ENCODE measurements at regions not wholly inside any gene's neighbourhood (a gene's known extent, or its start where the extent isn't known, plus 50 kb on each side); places are given as distances from the start of the nearest gene placed in this dataset.
A peak's percentile ranks its signal among the peaks of the same experiment; 100 is the strongest.
"Not testable (repeated sequence)": the region's sequence is repeated elsewhere in the genome, so short reads cannot be mapped to it uniquely, and the experiment has no call there.

DNA sequence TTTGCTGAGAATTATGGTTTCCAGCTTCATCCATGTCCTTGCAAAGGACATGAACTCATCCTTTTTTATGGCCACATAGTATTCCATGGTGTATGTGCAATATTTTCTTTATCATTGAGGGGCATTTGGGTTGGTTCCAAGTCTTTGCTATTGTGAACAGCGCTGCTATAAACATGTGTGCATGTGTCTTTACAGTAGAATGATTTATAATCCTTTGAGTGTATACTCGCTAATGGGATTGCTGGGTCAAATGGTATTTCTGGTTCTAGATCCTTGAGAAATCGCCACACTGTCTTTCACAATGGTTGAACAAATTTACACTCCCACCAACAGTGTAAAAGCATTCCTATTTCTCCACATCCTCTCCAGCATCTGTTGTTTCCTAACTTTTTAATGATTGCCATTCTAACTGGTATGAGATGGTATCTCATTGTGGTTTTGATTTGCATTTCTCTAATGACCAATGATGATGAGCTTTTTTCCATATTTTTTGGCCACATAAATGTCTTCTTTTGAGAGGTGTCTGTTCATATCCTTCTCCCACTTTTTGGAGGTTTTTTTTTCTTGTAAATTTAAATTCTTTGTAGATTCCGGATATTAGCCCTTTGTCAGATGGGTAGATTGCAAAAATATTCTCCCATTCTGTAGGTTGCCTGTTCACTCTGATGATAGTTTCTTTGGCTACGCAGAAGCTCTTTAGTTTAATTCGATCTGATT lies 180.1 kb downstream of the PLPPR4 start:
- not testable (repeated sequence) for DNase-seq

DNA sequence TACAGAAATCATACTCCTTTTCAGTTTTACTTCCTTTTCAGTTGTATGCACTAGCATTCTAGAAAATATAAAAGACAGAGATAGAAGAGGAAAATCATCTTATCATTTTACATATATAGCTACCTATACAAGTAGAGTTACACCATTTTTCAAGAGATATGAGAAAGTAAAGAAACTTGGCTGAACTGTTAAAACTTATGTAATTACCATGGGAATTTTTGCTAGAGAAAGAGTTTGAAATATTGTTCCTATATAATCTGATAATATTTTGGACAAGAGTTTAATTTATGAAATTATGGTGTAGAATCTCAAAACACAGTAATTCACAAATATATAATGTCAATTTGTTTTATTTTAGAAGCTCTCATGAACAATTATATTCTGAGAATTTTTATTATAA lies 180.8 kb downstream of the PLPPR4 start:
- DNase-seq = no peak

DNA sequence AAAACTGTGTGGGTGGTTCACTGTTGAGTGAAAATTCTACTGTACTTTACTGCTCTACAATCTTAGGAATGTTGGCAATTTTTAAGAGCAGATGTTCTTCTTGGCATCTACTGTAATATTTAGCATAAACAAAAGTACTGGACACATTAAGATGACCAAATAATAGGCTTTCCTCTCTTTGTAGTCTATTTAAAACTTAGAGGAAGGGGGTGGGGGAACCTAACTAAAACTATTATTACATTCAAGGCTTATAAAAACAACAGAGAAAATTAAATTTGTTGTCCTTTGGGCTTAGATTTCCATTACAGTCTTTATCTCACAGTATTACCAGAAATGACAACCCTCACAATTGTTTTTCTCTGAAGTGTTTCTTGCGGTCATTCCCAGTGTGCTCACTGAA lies 181.2 kb downstream of the PLPPR4 start:
- no peak for DNase-seq

DNA sequence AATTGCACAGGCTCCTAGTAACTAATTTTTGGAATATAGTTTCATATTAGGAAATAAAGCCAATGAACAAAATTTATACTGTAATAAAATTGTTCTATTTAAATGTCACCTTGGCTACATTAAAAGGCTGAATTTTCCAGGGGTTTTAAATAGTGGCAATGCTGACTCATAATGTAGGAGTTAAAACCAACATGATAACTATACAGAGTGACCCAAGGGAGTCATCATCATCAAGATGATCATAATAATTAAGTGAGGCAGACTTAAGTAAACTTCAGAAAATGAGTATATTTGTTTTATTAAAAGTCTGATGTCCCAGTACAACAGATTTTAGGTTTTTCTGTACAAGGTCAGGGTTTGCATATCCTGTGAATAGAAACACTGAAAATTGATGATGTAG lies 183.4 kb downstream of the PLPPR4 start:
- no peak for DNase-seq

DNA sequence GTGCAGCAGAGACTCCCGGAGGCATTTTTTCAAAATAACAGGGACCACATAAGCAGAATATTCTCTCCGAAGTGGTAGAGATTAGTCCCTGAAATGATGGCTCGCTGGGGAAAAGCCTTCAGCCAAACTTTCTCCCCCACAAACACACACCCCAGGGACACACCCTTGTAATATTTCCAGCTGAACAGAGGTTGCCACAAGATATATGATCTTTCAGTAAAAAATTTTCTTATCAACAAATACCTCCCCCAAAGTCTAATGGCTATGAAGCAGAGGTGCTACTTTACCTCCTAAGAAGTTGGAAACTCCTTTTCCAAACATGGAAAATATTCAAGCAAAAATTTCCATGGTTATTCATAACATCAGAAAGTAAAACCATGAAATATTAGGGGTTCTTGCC lies 190.2 kb upstream of the PALMD start:
- no peak for DNase-seq

DNA sequence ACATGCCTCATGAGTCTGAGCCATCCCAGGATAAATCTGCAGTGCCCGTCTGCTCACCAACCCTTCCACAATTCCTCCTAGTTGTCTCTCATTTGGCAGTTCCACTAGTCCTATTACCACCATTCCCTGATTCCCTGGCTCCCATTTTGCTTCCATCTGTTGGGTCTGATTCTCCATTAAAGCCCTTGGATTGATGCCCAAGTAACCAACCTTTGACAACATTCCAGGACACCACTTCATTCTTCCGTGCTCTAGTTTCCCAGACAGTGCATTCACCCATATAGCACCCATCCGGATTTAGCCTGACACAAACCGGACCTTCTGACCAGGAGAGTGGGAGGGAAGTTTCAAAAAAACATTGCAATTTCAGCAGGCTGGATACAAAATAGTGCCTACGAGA lies 189.4 kb upstream of the PALMD start:
- DNase-seq = no peak

DNA sequence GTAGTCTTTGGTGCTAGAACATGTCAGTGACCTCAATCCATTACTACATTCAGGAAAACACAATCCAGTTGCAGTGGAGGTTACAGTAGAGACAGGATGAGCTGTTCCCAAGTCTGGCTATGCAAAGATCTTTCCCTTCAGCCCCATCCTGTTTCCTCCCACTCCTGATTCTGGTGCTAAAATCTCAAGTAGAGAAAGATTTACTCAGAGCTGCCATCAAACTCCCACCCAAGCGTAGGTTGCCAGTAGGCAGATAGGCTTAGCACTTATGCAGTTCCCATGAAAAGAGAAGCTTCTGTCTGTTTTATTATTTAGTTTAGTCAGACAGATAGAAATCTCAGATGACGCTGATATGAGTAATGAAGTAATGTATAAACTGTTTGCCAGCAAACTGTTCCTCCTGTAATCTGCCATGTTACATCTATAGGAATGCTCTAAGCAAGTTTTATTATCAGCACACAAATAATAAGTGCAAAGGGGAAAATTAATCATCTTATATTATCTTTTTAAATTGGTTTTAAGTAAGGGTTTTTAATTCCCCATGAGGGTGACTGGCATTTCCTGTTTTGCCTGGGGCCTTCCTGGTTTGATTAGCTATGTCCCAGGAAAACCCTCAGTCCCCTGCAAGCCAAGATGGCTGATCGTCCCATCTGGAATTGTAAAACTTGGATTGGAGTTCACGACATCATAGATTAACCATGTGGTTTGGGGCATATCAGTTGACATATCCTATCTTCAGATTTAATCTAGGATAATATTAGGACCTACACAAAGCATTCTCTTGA lies 188.3 kb upstream of the PALMD start:
- DNase-seq = no peak

DNA sequence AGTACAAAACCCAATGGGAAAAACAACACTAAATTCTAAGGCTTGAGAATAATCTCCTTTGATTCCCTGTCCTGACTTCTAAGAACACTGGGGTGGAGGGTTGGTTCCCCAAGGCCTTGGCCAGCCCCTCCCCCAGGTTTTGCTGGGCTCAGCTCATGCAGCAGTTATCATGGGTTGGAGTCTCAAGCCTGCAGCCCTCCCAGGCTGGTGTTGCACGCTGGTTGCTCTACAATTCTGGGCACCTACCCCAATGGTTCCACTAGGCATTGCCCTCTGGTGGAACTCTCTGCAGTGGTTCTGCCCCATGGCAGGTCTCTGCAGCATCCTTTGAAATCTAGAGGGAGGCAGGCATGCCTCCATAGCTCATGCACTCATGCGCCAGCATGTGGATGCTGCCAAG lies 184.4 kb upstream of the PALMD start:
- no peak for DNase-seq

DNA sequence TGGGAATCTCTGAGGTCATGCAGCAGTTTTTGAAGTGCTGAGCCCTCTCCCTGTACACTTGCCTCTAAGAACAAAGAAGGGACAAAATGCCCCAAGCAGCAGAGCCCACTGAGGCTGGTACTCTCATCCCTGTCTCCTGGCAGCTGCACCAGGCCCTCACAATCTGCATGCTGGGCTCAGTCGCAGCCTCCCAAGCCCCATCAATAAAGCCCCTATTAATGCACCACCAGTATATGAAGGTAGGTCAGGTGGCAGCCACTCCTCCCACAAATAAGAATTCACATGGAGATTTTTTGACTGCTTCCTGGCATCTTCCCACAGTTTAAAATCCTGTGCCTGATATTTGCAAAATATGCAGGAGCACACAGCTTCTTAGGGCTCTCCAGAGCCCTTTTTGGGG lies 181.2 kb upstream of the PALMD start:
- DNase-seq = no peak

DNA sequence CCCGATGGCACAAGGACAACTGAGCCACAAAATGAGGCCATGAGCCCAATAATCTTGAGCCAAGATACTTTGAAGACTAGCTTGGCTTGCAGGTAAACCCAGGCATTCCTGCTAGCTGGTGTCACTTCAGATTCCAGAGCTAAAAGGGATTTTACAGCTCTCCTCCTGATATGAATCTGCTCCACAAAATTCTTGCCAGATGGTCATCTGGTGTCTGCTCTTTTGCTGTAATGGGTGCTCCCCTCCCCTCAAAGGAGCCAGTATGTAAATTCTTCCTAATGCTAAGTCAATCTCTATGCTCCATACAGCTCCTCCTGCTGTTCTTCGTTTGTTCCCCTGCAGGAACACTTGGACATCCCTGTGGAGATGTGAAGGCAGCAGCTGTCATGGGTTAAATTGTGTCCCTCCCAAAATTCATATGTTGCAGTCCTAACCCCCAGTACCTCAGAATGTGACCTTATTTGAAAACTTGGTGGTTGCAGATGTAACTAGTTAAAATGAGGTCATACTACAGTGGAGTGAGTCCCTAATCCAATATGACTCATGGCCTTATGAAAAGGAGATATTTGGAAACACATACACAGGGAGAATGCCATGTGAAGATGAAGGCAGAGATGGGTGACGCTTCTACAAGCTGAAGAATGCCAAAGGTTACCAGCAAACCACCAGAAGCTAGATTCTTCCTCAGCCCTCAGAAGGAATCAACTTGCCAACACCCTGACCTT lies 180.6 kb upstream of the PALMD start:
- no peak for DNase-seq

DNA sequence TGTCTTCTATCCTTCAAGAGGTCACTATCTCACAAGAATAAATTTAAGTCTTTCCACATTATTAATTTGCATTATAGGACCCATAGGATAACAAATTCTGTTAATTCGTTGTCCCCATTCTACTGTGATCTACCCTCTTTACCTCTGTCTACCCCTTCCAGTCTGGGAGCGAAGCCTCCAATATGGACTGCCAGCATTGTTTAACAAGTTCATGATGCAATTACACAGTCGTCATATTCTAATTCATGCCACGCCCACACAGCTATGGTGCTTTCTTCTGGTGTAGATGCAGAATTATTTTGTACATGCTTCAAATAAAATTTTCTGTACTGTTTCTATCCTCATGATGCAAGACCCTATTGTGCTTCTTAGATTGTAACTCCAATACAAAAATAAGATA lies 178.3 kb upstream of the PALMD start:
- DNase-seq = no peak

DNA sequence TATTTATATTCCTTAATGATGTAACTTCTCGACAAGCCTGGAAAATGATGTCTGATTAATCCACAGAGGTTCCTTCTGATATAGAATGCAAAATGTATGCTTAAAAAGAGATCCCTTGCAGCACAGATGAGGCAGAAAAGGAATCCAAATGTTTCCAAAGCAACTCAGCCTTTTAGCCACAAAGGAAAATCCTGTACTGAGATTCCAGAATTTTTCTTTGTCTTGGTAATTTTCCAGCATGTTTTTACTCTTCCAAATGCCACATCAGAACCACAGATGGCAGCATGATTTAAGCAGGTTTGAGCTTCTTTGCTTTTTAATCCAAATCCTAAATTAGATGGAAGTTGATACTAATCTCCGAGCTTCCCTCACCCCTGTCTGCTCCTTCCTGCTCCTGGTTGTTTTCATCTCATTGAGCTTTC lies 176.4 kb upstream of the PALMD start:
- no peak for DNase-seq

DNA sequence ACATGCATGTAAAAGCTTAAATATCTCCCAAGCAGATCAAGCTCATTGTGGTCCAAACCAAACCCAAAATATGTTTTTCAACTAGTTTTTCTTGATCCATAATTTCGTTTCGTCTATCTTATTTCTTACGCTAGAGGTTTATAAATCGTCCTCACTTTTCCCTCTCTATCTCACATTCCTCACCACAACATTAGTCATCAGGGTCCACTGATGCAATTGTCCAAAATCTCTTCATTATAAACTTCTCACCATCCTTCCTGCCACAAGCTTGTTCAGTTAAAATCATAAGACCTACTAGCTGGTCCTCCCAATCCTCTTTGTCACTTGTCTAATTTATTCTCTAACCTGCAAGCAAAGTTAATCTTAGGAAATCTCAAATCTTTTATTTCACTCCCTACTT lies 173.0 kb upstream of the PALMD start:
- no peak for DNase-seq

DNA sequence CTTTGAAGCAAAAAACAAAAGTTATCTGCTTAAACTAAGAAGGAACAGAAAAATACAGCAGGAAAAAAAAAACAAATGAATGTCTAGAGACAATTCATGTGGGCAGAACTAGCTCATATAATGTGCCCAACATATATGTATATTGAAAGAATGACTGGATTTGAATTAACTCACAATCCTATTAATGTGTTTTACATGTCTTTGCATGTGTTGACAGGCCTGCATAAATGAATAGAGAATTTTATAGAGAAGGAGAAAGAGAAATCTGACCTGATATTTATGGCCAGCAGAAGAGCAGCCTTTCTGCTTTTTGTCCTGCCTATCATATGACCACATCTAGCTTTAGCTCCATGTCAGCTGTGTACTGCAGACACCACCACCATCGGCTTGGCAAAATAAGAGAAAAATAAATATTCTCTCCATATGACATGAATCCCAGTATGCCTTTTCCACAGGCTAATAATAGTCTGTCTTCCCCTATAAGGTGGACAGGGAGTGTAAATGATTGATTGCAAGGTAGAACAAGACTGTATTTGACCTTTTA lies 171.5 kb upstream of the PALMD start:
- no peak for DNase-seq

DNA sequence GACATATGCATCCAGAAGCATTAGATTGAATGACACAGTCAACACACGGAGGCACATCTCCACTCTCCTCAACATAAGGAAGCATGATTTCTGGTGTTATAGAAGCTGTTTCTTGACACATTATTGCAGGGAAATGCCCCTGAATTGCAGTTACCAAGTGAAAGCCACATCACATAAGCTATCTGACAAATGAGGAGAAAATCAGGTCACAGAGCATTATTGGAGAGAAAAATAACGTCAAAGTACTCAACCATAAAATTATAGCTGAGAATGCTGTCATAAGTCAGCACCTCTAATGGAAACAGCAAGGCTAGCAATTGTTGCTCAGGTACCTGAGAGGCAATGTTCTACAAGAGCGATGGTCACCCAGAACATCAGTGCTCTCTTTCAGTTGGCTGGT lies 169.9 kb upstream of the PALMD start:
- DNase-seq = no peak

DNA sequence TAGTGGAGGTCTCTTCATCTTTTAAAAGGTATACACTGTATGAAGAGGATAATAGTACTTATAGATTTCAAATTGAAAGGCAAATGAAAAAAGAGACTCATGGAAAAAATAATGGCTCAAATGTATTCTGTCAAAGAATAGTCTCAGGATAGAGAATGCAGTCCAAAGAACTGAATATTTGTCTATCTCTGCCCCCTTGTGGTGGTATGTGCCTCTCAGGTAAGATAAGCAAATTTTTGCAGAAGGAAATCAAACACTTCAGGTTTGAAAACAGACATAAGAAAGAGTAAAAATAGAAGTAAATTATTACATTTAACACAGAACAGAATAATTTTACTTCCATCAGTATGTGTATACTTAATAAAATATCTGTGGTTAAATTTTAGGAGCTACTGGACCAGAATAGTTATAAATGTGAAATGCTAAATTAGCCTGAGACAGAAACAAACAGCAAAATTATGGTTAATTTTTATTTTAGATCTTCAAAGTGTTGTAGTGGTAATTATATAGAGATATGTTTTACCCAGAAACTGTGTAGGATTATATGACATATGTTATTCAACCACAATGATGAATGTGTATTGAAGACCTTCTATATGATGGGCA lies 164.4 kb upstream of the PALMD start:
- DNase-seq = peak; percentile 38

DNA sequence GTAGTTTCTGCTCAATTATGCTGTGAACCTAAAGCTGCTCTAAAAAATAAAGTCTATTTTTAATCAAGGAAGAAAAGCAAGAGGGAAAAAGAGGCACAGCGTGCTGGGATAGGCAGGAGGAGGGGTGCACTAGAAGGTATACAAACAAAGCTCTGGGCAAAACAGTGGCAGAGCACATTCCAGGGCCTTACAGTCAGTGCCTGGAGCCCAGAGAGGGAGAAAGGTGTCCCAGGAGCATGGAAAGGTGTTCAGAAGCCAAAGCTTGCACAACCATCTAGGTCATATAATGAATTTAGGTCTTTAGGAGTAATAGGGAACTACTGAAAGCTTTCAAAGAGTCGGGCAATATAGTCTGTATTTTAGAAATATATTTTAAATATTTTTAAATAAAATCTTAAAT lies 163.6 kb upstream of the PALMD start:
- no peak for DNase-seq

DNA sequence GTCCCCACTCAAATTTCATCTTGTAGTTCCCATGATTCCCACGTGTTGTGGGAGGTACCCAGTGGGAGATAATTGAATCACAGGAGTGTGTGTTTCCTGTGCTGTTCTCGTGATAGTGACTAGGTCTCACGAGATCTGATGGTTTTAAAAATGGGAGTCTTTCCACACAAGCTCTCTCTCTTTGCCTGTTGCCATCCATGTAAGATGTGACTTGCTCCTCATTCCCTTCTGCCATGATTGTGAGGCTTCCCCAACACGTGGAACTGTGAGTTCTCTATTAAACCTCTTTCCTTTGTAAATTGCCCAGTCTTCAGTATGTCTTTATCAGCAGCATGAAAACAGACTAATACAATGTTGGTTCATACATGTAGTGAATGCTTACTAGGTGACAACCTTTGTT lies 163.2 kb upstream of the PALMD start:
- no peak for DNase-seq

DNA sequence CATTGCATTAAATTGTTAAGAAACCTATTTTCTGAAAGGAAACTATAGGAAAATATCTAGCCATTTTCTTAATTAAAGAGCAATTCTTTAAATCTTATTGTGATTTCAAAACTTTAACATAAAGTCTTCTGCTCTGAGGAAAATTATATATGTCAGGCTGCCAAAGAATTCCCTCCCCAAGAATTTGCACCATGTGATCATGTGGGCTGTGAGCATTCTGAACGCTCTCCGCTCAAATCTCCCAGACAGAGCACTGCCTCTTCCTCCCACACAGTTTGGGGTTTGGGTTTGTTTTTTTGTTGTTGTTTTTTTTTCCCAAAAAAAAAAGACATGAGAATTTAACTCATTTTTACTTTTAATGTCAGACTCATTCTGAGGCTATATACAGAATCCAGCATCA lies 155.9 kb upstream of the PALMD start:
- DNase-seq = no peak

DNA sequence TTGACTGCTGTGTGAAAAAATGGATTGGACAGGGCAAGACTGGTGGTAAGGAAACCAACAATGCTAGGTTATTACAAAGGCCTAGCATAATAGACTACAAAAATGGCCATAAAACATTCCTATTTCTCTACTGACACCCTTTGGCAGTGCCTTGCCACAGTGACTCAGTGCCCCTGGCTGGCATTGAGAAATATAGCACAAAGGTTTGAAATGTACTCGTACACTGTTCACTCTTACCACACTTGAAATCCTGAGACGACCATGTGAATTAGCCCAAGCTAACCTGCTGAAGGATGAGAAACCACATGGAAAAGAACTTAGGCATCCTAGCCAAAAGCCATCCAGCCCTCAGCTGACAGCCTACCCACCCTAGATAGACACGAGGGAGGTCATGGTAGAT lies 149.8 kb upstream of the PALMD start:
- DNase-seq = no peak

DNA sequence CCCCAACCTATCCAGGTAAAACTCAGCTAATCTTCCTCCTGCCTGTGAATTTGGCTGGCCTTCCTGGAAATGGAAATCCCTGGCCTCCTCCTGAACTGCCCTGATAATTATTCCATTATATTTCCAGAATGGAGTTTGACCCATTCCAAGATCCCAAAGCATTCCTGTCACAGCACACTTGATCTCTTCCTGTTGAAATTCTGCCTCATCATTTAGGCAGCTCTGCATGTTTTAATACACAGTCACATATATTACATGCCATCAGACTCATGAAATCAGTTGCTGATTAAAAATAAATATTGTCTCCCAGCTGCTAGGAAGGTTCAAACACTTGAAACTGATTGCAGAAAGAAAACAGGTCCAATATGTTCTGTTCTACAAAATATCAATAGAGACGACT lies 148.2 kb upstream of the PALMD start:
- DNase-seq = no peak

DNA sequence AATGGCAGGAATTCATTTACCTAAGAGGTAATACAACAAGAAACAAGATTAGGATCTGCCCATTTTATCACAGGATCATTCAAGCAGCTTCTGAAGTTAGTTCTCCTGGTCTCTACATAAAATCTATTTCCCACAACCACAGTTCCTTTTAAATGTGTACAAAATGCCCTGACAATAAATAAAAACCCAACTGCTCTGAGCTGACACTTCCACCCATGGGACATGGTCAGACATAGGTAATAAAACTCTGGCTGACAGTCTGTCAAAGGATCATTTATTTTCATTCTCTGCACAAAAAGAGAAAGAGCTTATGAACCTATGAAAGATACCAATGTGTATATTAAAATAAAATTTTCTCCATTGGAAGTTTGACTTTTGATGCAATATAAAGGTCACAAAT lies 145.4 kb upstream of the PALMD start:
- DNase-seq = no peak

DNA sequence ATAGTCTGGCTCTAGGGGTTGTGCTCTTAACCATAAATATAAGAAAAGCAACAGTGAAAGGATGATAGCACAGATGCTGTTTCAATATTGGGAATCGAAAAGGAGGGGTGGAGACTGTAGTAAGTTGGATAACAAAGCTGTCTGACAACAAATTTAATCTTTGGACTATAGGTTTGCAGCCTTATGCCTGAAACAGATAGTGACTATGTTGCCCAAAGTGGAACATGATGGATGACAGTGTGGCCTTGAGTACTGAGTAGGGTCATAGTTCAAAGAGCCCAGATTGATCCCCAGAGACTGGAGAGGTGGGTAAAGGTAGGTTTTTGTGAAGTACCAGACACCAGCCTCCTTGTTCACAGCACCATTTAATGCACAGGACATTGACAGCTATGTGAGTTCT lies 144.0 kb upstream of the PALMD start:
- no peak for DNase-seq

All from femur (tissue), 1 donor.